ENCODE measurements at regions not wholly inside any gene's neighbourhood (a gene's known extent, or its start where the extent isn't known, plus 50 kb on each side); places are given as distances from the start of the nearest gene placed in this dataset.
"Not testable (repeated sequence)": the region's sequence is repeated elsewhere in the genome, so short reads cannot be mapped to it uniquely, and the experiment has no call there.

GRCh38 chr6:27806981-27807440 lies 105.2 kb downstream of the OR2B2 start:
- peak; percentile 62 to 69 for DNase-seq

GRCh38 chr6:27805347-27805746 lies 106.8 kb downstream of the OR2B2 start:
- no peak for DNase-seq

- no peak for DNase-seq
Observed at GRCh38 chr6:27804851-27805250, 107.3 kb downstream of the OR2B2 start.

- no peak for DNase-seq
Observed at GRCh38 chr6:27800731-27801373, 111.3 kb downstream of the OR2B2 start.

- no peak for DNase-seq
Observed at GRCh38 chr6:27797960-27798359, 114.2 kb downstream of the OR2B2 start.

- not testable (repeated sequence) for DNase-seq
Observed at GRCh38 chr6:27796736-27797481, 115.3 kb downstream of the OR2B2 start.

- peak; percentile 77 to 91 for DNase-seq
Observed at GRCh38 chr6:27795697-27796494, 116.3 kb downstream of the OR2B2 start.

GRCh38 chr6:27791182-27791943 lies 120.8 kb downstream of the OR2B2 start:
- DNase-seq, result peak; percentile 65 to 82

- not testable (repeated sequence) for DNase-seq
Observed at GRCh38 chr6:27788376-27788775, 123.8 kb downstream of the OR2B2 start.

GRCh38 chr6:27786048-27786447 lies 126.1 kb downstream of the OR2B2 start:
- no peak for DNase-seq

GRCh38 chr6:27785294-27785693 lies 126.9 kb downstream of the OR2B2 start:
- no peak for DNase-seq

- DNase-seq, result no peak
Observed at GRCh38 chr6:27782748-27783147, 129.4 kb downstream of the OR2B2 start.

GRCh38 chr6:27778625-27779417 lies 133.4 kb downstream of the OR2B2 start:
- DNase-seq, result no peak

GRCh38 chr6:27777614-27778355 lies 134.4 kb downstream of the OR2B2 start:
- no peak for DNase-seq

- no peak for DNase-seq
Observed at GRCh38 chr6:27777126-27777525, 135.1 kb downstream of the OR2B2 start.

GRCh38 chr6:27776504-27776903 lies 135.7 kb downstream of the OR2B2 start:
- DNase-seq, result no peak

- DNase-seq, result no peak
Observed at GRCh38 chr6:27775796-27776184, 136.4 kb downstream of the OR2B2 start.

GRCh38 chr6:27775138-27775795 lies 136.9 kb downstream of the OR2B2 start:
- not testable (repeated sequence) for DNase-seq

- not testable (repeated sequence) for DNase-seq
Observed at GRCh38 chr6:27774264-27774600, 138.0 kb downstream of the OR2B2 start.

Data from right lung (tissue), 2 donors.